Prostate gland (tissue), 2 donors: ENCODE measurements at regions not wholly inside any gene's neighbourhood (a gene's known extent, or its start where the extent isn't known, plus 50 kb on each side); places are given as distances from the start of the nearest gene placed in this dataset.

ENCODE experiments used
- CTCF ChIP-seq, 4 experiments: fragments of 200-600 bp in 2 of 4; fragments of 450-650 bp in 2 of 4; sonication (generic) in 2 of 4; IDR thresholded peaks; 1 replicate in 3 of 4; 2 replicates in 1 of 4; pipeline ENCODE4 v1.5.1; 2016 to 2019; ENCODE audit warnings: antibody characterized with exemption in 4 of 4, mild to moderate bottlenecking in 2 of 4, moderate library complexity in 2 of 4
- POLR2AphosphoS5 ChIP-seq: sonication (generic); formaldehyde crosslinking; IDR thresholded peaks from one replicate; pipeline ENCODE4 v1.6.1; 2017; ENCODE audit warnings: antibody characterized with exemption

- TF ChIP-seq CTCF (IDR thresholded peaks at IDR 0.05) (no peak), POLR2AphosphoS5 (no peak)
These were observed 154.0 kb upstream of the SMIM21 start for GRCh38 chr18:75581336-75582131.
